BJ (cell line): ENCODE measurements at regions not wholly inside any gene's neighbourhood (a gene's known extent, or its start where the extent isn't known, plus 50 kb on each side); places are given as distances from the start of the nearest gene placed in this dataset.
"Not testable (repeated sequence)": the region's sequence is repeated elsewhere in the genome, so short reads cannot be mapped to it uniquely, and the experiment has no call there.

Source experiments
- CTCF ChIA-PET: fragments of 350-600 bp; formaldehyde crosslinking; extraction: SDS; loops from one replicate; lab custom pipeline; 2021; ENCODE audit warnings: antibody characterized with exemption, inconsistent platforms; lab: Yijun Ruan, JAX
- POLR2A ChIA-PET: fragments of 300-600 bp; sonication (Branson Sonifier 250); formaldehyde crosslinking; extraction: SDS; loops from one replicate; lab custom pipeline; 2021; ENCODE audit warnings: antibody characterized with exemption; lab: Charles Lee
- DNase-seq: peaks from one replicate; pipeline ENCODE4 v3.0.0-alpha.2; 2011; ENCODE audit warnings: low read depth
- H3K27me3 ChIP-seq: 2 replicates; pipeline ENCODE4 v1.6.0; 2011; ENCODE audit warnings: low read length; ENCODE audit not compliant: control insufficient read depth, insufficient read depth
- H3K36me3 ChIP-seq: 2 replicates; pipeline ENCODE4 v1.5.1; 2011; ENCODE audit warnings: low read length; ENCODE audit not compliant: control insufficient read depth, insufficient read depth
- H3K4me3 ChIP-seq: 2 replicates; pipeline ENCODE4 v1.5.1; 2011; ENCODE audit warnings: low read depth, mild to moderate bottlenecking, control low read depth, low read length
- TF ChIP-seq, protein P1 (sequence below): IDR thresholded peaks from 2 replicates; pipeline ENCODE4 v1.5.1; 2011; ENCODE audit warnings: low read depth, mild to moderate bottlenecking, control low read depth, inconsistent platforms, low read length, moderate library complexity; ENCODE audit not compliant: insufficient read depth

DNA sequence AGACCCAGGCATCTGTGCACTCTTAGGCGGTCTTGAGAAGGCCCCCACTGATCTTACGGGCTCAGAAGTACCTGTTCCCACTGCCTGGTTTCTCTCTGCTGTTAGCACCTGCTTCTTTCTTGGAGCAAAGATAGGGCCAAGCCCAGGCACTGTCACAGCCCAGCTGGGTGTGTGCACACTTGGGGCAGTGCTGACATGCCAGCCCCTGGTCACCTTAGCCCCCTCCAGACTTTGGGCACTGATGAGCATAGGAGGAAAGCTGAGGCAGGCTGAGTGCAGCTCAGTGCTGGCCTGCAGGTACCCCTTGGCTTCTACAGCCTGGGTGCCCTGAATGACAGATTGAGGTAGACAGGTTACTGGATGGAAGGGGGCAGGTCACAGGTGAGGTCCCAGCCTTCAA, 105.7 kb upstream of the AHI1 start:
- POLR2A ChIA-PET = no interaction called here
- CTCF ChIA-PET = no interaction called here

DNA sequence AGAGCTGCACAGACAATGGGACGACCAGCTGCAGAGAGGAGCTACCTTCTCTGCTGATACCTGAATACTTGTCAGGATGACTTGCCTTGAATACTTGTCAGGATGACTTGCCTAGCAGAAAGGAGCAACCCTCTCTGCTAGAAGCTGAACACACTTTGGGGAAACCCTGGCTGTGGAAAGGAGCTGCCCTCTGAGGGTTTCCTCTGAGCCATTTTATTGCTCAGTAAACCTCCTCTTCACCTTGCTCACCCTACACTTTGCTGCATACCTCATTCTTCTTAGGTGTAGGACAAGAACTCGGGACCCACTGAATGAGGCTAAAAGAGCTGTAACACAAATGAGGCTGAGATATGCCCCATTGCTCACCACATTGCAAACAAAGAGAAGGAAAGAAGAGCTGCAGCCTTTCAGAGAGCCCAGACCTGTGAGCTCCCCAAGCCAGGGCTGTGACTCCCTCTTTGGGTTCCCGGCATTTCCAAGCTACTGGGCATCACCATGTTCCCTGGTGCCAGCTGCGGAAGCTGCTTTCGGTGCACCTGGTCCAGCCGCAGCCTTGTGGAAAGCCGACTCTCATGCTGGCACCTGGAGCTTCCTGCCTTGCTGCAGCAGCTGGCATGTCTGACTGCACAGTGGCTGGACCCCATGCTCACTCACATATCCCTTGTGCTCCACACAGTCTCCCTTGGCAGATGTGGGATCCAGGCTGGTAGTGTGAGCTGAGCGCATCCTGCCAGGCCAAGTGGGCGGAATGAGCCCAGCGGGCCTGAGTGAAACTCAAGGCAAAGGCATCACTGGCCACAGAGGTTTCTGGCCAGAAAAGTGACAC, 106.7 kb upstream of the AHI1 start:
- POLR2A ChIA-PET = interaction anchor here (0.6 kb wide), 1 partner anchor 452 kb away, joined by 4 read pairs; no protein-coding TSS in a partner anchor
- no peaks in the 10 kb centered on the region; the same call in 1 of the 2 replicates for H3K27me3 ChIP-seq
- H3K36me3 ChIP-seq = no peaks in the 10 kb centered on the region
- no peak for DNase-seq
- no peak overlapping the region for H3K4me3 ChIP-seq
- TF ChIP-seq, protein P1, sequence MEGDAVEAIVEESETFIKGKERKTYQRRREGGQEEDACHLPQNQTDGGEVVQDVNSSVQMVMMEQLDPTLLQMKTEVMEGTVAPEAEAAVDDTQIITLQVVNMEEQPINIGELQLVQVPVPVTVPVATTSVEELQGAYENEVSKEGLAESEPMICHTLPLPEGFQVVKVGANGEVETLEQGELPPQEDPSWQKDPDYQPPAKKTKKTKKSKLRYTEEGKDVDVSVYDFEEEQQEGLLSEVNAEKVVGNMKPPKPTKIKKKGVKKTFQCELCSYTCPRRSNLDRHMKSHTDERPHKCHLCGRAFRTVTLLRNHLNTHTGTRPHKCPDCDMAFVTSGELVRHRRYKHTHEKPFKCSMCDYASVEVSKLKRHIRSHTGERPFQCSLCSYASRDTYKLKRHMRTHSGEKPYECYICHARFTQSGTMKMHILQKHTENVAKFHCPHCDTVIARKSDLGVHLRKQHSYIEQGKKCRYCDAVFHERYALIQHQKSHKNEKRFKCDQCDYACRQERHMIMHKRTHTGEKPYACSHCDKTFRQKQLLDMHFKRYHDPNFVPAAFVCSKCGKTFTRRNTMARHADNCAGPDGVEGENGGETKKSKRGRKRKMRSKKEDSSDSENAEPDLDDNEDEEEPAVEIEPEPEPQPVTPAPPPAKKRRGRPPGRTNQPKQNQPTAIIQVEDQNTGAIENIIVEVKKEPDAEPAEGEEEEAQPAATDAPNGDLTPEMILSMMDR = no peak
- CTCF ChIA-PET = interaction anchor here (1.0 kb wide), 1 partner anchor 9 kb away, joined by 3 read pairs; no protein-coding TSS in a partner anchor

More for the DNA sequence above, 105.7 kb upstream of the AHI1 start:
- no peak for DNase-seq
- TF ChIP-seq, protein P1 = no peak
- Histone ChIP-seq H3K4me3 (no peak overlapping the region), H3K27me3 (no peaks in the 10 kb centered on the region; the same call in 1 of the 2 replicates), H3K36me3 (no peaks in the 10 kb centered on the region)

DNA sequence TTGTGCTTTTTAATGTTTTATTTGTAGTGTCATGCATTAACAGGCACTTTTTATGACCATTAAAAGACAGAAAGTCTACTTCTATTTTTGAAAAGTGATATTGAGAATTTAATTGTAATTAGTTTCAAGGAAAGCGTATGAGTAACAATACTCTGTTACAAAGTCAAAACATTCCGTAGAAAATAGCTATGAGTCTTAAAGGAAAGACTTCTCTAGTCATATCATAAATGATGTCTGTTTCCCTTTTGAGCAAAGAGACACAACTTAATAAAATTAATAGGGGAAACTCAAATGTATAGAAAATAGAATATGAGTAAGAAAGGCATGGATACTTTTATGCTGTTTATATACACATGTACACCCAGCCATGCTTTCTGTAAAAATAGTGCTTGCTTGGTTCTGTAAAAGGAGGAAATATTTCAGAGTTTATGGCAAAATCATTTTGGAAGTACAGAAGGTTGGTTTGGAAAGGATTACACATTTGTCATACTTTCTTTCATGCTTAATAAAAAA, 107.8 kb upstream of the AHI1 start:
- H3K36me3 ChIP-seq = no peaks in the 10 kb centered on the region
- ChIA-PET POLR2A (no interaction called here), CTCF (no interaction called here)
- H3K27me3 ChIP-seq = no peaks in the 10 kb centered on the region; the same call in 1 of the 2 replicates
- no peak for DNase-seq
- TF ChIP-seq, protein P1 = no peak
- no peak overlapping the region for H3K4me3 ChIP-seq

DNA sequence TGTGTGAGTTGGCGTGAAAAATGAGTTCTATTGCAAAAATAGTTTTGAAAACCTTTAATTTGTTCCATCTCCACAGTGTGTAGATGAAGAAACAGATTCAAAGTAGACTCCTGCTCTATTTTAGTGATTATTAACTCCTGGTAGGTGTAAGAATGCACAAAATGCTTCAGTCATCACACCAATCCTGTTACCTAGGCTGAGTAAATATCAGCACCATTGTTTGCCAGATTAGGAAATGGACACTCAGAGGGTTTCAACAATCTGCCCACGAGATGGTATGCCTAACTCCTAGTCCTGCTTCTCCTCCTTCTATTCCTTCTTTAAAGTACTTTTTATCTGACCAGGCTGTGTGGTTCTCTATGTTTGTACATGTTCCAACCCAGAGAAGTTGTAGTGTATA, 108.9 kb upstream of the AHI1 start:
- POLR2A ChIA-PET = no interaction called here
- Histone ChIP-seq H3K36me3 (no peaks in the 10 kb centered on the region), H3K27me3 (no peaks in the 10 kb centered on the region; the same call in 1 of the 2 replicates), H3K4me3 (no peak overlapping the region)
- TF ChIP-seq, protein P1 = no peak
- CTCF ChIA-PET = no interaction called here
- DNase-seq = no peak

DNA sequence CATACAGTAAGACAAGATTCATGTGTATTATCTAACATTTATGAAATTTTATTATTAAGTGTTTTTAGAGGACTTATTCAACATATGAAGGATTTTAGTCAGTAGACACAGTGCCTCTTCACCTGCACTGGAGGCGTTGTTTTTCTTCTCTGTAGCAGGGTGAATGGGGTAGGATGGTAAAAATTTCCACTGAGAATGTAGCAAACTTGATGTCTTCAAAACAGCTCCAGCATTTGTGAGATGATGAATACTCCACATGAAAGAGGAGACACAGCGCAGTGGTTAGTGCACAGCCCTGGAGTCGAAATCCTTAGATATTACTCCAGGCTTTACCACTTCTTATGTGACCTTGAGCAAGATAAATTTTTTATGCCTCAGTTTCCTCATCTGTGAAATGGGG, 110.5 kb upstream of the AHI1 start:
- no peaks in the 10 kb centered on the region; the same call in 1 of the 2 replicates for H3K27me3 ChIP-seq
- H3K4me3 ChIP-seq = no peak overlapping the region
- CTCF ChIA-PET = no interaction called here
- POLR2A ChIA-PET = no interaction called here
- TF ChIP-seq, protein P1 = no peak
- no peaks in the 10 kb centered on the region for H3K36me3 ChIP-seq
- DNase-seq = no peak

DNA sequence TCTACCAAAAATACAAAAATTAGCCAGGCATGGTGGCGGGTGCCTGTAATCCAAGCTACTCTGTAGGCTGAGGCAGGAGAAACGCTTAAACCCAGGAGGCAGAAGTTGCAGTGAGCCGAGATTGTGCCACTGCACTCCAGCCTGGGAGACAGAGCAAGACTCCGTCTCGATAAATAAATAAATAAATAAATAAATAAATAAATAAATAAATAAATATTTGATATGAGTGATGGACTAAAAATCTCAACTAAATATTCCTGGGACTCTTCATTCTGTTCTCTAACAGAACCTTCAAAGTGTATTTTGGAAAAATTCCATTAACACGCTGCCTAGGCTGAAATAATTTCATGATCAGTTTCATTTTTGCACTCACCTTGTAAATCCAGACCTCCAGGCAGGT, 112.7 kb upstream of the AHI1 start:
- H3K36me3 ChIP-seq, DNase-seq, POLR2A ChIA-PET, H3K27me3 ChIP-seq, CTCF ChIA-PET, H3K4me3 ChIP-seq: not testable (repeated sequence)
